GM06990 (cell line): ENCODE measurements at regions not wholly inside any gene's neighbourhood (a gene's known extent, or its start where the extent isn't known, plus 50 kb on each side); places are given as distances from the start of the nearest gene placed in this dataset.

Experiments
- DNase-seq: peaks from one replicate; pipeline ENCODE4 v3.0.0-alpha.2; 2011; ENCODE audit not compliant: insufficient read length; ENCODE audit errors: extremely low read depth
- H3K27me3 ChIP-seq: replicated peaks from 2 replicates; pipeline ENCODE4 v1.6.0; 2011; ENCODE audit warnings: low read length; ENCODE audit not compliant: control insufficient read depth, insufficient read depth
- H3K36me3 ChIP-seq: 2 replicates; pipeline ENCODE4 v1.5.1; 2011; ENCODE audit warnings: low read length; ENCODE audit not compliant: control insufficient read depth, insufficient read depth
- H3K4me3 ChIP-seq: replicated peaks from 2 replicates; pipeline ENCODE4 v1.5.1; 2011; ENCODE audit warnings: low read depth, mild to moderate bottlenecking, control low read depth, low read length
- CTCF ChIP-seq: IDR thresholded peaks from 2 replicates; pipeline ENCODE4 v1.5.1; 2011; ENCODE audit warnings: low read length, control low read depth, mild to moderate bottlenecking, inconsistent platforms; ENCODE audit not compliant: insufficient read depth, poor library complexity, severe bottlenecking

- Histone ChIP-seq H3K36me3 (no peaks in the 10 kb centered on the region), H3K4me3 (no peak overlapping the region), H3K27me3 (no peaks in the 10 kb centered on the region; the same call in 1 of the 2 replicates)
- no peak for DNase-seq
- no peak for TF ChIP-seq CTCF
Observed at GRCh38 chr10:47223236-47223635, 76.8 kb upstream of the GDF10 start.

- Histone ChIP-seq H3K36me3 (no peaks in the 10 kb centered on the region), H3K4me3 (no peak overlapping the region), H3K27me3 (no peaks in the 10 kb centered on the region; the same call in 1 of the 2 replicates)
- TF ChIP-seq CTCF, result no peak
- no peak for DNase-seq
Observed at GRCh38 chr10:47224546-47225218, 75.3 kb upstream of the GDF10 start.

GRCh38 chr10:47225219-47225927, 74.6 kb upstream of the GDF10 start:
- DNase-seq, result no peak
- Histone ChIP-seq H3K27me3 (no peaks in the 10 kb centered on the region; the same call in 1 of the 2 replicates), H3K4me3 (no peak overlapping the region), H3K36me3 (no peaks in the 10 kb centered on the region)
- TF ChIP-seq CTCF, result no peak

- Histone ChIP-seq H3K4me3 (no peak overlapping the region), H3K36me3 (no peaks in the 10 kb centered on the region), H3K27me3 (no peaks in the 10 kb centered on the region; the same call in 1 of the 2 replicates)
- DNase-seq, result no peak
- TF ChIP-seq CTCF, result no peak
Observed at GRCh38 chr10:47225928-47226645, 73.9 kb upstream of the GDF10 start.

- Histone ChIP-seq H3K27me3 (no peaks in the 10 kb centered on the region; the same call in none of the 2 replicates), H3K36me3 (no peaks in the 10 kb centered on the region), H3K4me3 (no peak overlapping the region)
- DNase-seq, result no peak
- TF ChIP-seq CTCF, result no peak
Observed at GRCh38 chr10:47230482-47230881, 69.5 kb upstream of the GDF10 start.
